HEK293 (cell line): ENCODE measurements at regions not wholly inside any gene's neighbourhood (a gene's known extent, or its start where the extent isn't known, plus 50 kb on each side); places are given as distances from the start of the nearest gene placed in this dataset.

Source experiments
- CTCF ChIA-PET: fragments of 350-600 bp; formaldehyde crosslinking; extraction: SDS; loops from one replicate; lab custom pipeline; 2021; ENCODE audit warnings: antibody characterized with exemption; lab: Yijun Ruan, JAX
- POLR2A ChIA-PET: fragments of 300-600 bp; formaldehyde crosslinking; extraction: SDS; loops from one replicate; lab custom pipeline; 2020; ENCODE audit warnings: antibody characterized with exemption, inconsistent platforms; lab: Yijun Ruan, JAX
- H3K27ac ChIP-seq: fragments of 200-500 bp; sonication (Bioruptor generic); 2 replicates; pipeline ENCODE4 v1.5.1; 2014; ENCODE audit warnings: low read depth, low read length, control low read depth, inconsistent platforms; ENCODE audit errors: extremely low read depth
- H3K36me3 ChIP-seq, 2 experiments: fragments of 200-500 bp in 1 of 2; sonication (Bioruptor generic) in 1 of 2; 1 replicate in 1 of 2; 2 replicates in 1 of 2; pipeline ENCODE4 v1.5.1; 2014 to 2017; ENCODE audit warnings: inconsistent platforms in 2 of 2, low read length in 2 of 2; ENCODE audit not compliant: control insufficient read depth in 2 of 2, insufficient read depth in 1 of 2
- H3K4me1 ChIP-seq: fragments of 200-500 bp; sonication (Bioruptor generic); 2 replicates; pipeline ENCODE4 v1.5.1; 2014; ENCODE audit warnings: mild to moderate bottlenecking, low read length, inconsistent platforms; ENCODE audit not compliant: control insufficient read depth, insufficient read depth
- H3K4me3 ChIP-seq: 2 replicates; pipeline ENCODE4 v1.5.1; 2011; ENCODE audit warnings: low read depth, mild to moderate bottlenecking, control low read depth, low read length, moderate library complexity
- H3K9me3 ChIP-seq: fragments of 200-500 bp; sonication (Bioruptor generic); 2 replicates; pipeline ENCODE4 v1.5.1; 2014; ENCODE audit warnings: low read depth, low read length, inconsistent platforms; ENCODE audit not compliant: control insufficient read depth, insufficient read depth
- GLIS2 ChIP-seq: fragments of 450-650 bp; formaldehyde crosslinking; IDR thresholded peaks from 2 replicates; pipeline ENCODE4 v1.5.1; 2016; ENCODE audit warnings: missing biosample characterization, missing genetic modification characterization
- HOXA7 ChIP-seq: sonication (generic); formaldehyde crosslinking; IDR thresholded peaks from 2 replicates; pipeline ENCODE4 v1.8.1; 2022; ENCODE audit warnings: missing genetic modification reagents, borderline replicate concordance
- KLF9 ChIP-seq: fragments of 450-650 bp; formaldehyde crosslinking; IDR thresholded peaks from 2 replicates; pipeline ENCODE4 v1.5.1; 2016; ENCODE audit warnings: missing biosample characterization, missing genetic modification characterization, low read depth
- SETDB1 ChIP-seq: IDR thresholded peaks from one replicate; pipeline ENCODE4 v1.6.1; 2017; ENCODE audit warnings: mild to moderate bottlenecking, low read length, moderate library complexity, mixed read lengths; ENCODE audit not compliant: insufficient read length
- ZBTB11 ChIP-seq: fragments of 450-650 bp; formaldehyde crosslinking; conservative IDR thresholded peaks from 2 replicates; pipeline ENCODE4 v1.5.1; 2016; ENCODE audit warnings: low read depth, missing biosample characterization, missing genetic modification characterization
- ZBTB17 ChIP-seq: fragments of 450-650 bp; formaldehyde crosslinking; IDR thresholded peaks from 2 replicates; pipeline ENCODE4 v1.5.1; 2016; ENCODE audit warnings: missing biosample characterization, missing genetic modification characterization
- ZBTB7A ChIP-seq: fragments of 450-650 bp; formaldehyde crosslinking; IDR thresholded peaks from 2 replicates; pipeline ENCODE4 v1.5.1; 2016; ENCODE audit warnings: low read depth, missing biosample characterization, missing genetic modification characterization
- ZFP69B ChIP-seq: fragments of 450-650 bp; formaldehyde crosslinking; IDR thresholded peaks from 2 replicates; pipeline ENCODE4 v1.5.1; 2016; ENCODE audit warnings: missing biosample characterization, missing genetic modification characterization
- ZNF140 ChIP-seq: fragments of 450-650 bp; formaldehyde crosslinking; IDR thresholded peaks from 2 replicates; pipeline ENCODE4 v1.5.1; 2016; ENCODE audit warnings: missing biosample characterization, missing genetic modification characterization
- ZNF146 ChIP-seq: fragments of 450-650 bp; formaldehyde crosslinking; IDR thresholded peaks from 2 replicates; pipeline ENCODE4 v1.5.1; 2016; ENCODE audit warnings: missing biosample characterization, missing genetic modification characterization
- ZNF157 ChIP-seq: fragments of 450-650 bp; formaldehyde crosslinking; IDR thresholded peaks from 2 replicates; pipeline ENCODE4 v1.5.1; 2016; ENCODE audit warnings: missing biosample characterization, missing genetic modification characterization
- ZNF174 ChIP-seq: fragments of 450-650 bp; formaldehyde crosslinking; IDR thresholded peaks from 2 replicates; pipeline ENCODE4 v1.5.0; 2017; ENCODE audit warnings: missing biosample characterization, mild to moderate bottlenecking, missing genetic modification characterization
- ZNF266 ChIP-seq: fragments of 450-650 bp; formaldehyde crosslinking; IDR thresholded peaks from 2 replicates; pipeline ENCODE4 v1.5.1; 2016; ENCODE audit warnings: missing biosample characterization, missing genetic modification characterization, low read depth
- ZNF302 ChIP-seq: fragments of 450-650 bp; formaldehyde crosslinking; IDR thresholded peaks from 2 replicates; pipeline ENCODE4 v1.5.1; 2016; ENCODE audit warnings: missing biosample characterization, missing genetic modification characterization, low read depth
- ZNF311 ChIP-seq: fragments of 450-650 bp; formaldehyde crosslinking; IDR thresholded peaks from 2 replicates; pipeline ENCODE4 v1.5.1; 2017; ENCODE audit warnings: missing biosample characterization, missing genetic modification characterization, borderline replicate concordance
- ZNF350 ChIP-seq: fragments of 450-650 bp; formaldehyde crosslinking; IDR thresholded peaks from 2 replicates; pipeline ENCODE4 v1.5.0; 2017; ENCODE audit warnings: missing biosample characterization, mild to moderate bottlenecking, missing genetic modification characterization
- ZNF362 ChIP-seq: fragments of 450-650 bp; formaldehyde crosslinking; IDR thresholded peaks from 2 replicates; pipeline ENCODE4 v1.5.1; 2016; ENCODE audit warnings: missing biosample characterization, missing genetic modification characterization
- ZNF416 ChIP-seq: fragments of 450-650 bp; formaldehyde crosslinking; IDR thresholded peaks from 2 replicates; pipeline ENCODE4 v1.5.1; 2016; ENCODE audit warnings: missing biosample characterization, missing genetic modification characterization
- ZNF433 ChIP-seq: fragments of 450-650 bp; formaldehyde crosslinking; IDR thresholded peaks from 2 replicates; pipeline ENCODE4 v1.5.1; 2016; ENCODE audit warnings: missing biosample characterization, missing genetic modification characterization, low read depth
- ZNF449 ChIP-seq: fragments of 450-650 bp; formaldehyde crosslinking; IDR thresholded peaks from 2 replicates; pipeline ENCODE4 v1.5.1; 2017; ENCODE audit warnings: missing biosample characterization, mild to moderate bottlenecking, missing genetic modification characterization, moderate library complexity
- ZNF510 ChIP-seq: fragments of 450-650 bp; formaldehyde crosslinking; IDR thresholded peaks from 2 replicates; pipeline ENCODE4 v1.5.1; 2018; ENCODE audit warnings: mild to moderate bottlenecking, missing genetic modification characterization, missing biosample characterization; ENCODE audit not compliant: insufficient replicate concordance
- ZNF621 ChIP-seq: fragments of 450-650 bp; formaldehyde crosslinking; IDR thresholded peaks from 2 replicates; pipeline ENCODE4 v1.5.1; 2017; ENCODE audit warnings: missing biosample characterization, missing genetic modification characterization
- ZNF623 ChIP-seq: fragments of 450-650 bp; formaldehyde crosslinking; IDR thresholded peaks from 2 replicates; pipeline ENCODE4 v1.5.1; 2016; ENCODE audit warnings: missing biosample characterization, missing genetic modification characterization
- ZNF645 ChIP-seq: fragments of 450-650 bp; formaldehyde crosslinking; IDR thresholded peaks from 2 replicates; pipeline ENCODE4; 2016; ENCODE audit warnings: missing biosample characterization, missing genetic modification characterization
- ZNF837 ChIP-seq: fragments of 450-650 bp; formaldehyde crosslinking; IDR thresholded peaks from 2 replicates; pipeline ENCODE4 v1.5.1; 2016; ENCODE audit warnings: missing biosample characterization, missing genetic modification characterization
- TF ChIP-seq, protein P1 (sequence below): fragments of 450-650 bp; formaldehyde crosslinking; IDR thresholded peaks from 2 replicates; pipeline ENCODE4 v1.5.1; 2016; ENCODE audit warnings: missing biosample characterization, missing genetic modification characterization

GRCh38 chr15:47924381-47924780 is 196.4 kb upstream of the SLC24A5 start:
- Histone ChIP-seq H3K27ac (no peak overlapping the region), H3K36me3 (no peaks in the 10 kb centered on the region), H3K9me3 (no peaks in the 10 kb centered on the region), H3K4me3 (no peak overlapping the region), H3K4me1 (no peaks in the 10 kb centered on the region)
- TF ChIP-seq, protein P1, sequence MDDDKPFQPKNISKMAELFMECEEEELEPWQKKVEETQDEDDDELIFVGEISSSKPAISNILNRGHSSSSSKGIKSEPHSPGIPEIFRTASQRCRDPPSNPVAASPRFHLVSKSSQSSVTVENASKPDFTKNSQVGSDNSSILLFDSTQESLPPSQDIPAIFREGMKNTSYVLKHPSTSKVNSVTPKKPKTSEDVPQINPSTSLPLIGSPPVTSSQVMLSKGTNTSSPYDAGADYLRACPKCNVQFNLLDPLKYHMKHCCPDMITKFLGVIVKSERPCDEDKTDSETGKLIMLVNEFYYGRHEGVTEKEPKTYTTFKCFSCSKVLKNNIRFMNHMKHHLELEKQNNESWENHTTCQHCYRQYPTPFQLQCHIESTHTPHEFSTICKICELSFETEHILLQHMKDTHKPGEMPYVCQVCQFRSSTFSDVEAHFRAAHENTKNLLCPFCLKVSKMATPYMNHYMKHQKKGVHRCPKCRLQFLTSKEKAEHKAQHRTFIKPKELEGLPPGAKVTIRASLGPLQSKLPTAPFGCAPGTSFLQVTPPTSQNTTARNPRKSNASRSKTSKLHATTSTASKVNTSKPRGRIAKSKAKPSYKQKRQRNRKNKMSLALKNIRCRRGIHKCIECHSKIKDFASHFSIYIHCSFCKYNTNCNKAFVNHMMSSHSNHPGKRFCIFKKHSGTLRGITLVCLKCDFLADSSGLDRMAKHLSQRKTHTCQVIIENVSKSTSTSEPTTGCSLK (tag by site-specific recombination): no peak
- TF ChIP-seq ZNF140: no peak
- no peak for TF ChIP-seq KLF9 (tag by site-specific recombination)
- no peak for TF ChIP-seq ZBTB17 (tag by site-specific recombination)
- TF ChIP-seq ZNF350 (tag by site-specific recombination): no peak
- TF ChIP-seq HOXA7 (CRISPR knock-in tag): no peak
- TF ChIP-seq ZNF433 (tag by site-specific recombination): no peak
- no peak for TF ChIP-seq ZNF157
- TF ChIP-seq ZBTB7A (tag by site-specific recombination): no peak
- no peak for TF ChIP-seq ZNF266 (tag by site-specific recombination)
- TF ChIP-seq ZNF416 (tag by site-specific recombination): no peak
- no peak for TF ChIP-seq SETDB1
- no peak for TF ChIP-seq ZNF449 (tag by site-specific recombination)
- no peak for TF ChIP-seq ZNF174 (tag by site-specific recombination)
- TF ChIP-seq ZNF510: no peak
- POLR2A ChIA-PET: no interaction called here
- CTCF ChIA-PET: no interaction called here

DNA sequence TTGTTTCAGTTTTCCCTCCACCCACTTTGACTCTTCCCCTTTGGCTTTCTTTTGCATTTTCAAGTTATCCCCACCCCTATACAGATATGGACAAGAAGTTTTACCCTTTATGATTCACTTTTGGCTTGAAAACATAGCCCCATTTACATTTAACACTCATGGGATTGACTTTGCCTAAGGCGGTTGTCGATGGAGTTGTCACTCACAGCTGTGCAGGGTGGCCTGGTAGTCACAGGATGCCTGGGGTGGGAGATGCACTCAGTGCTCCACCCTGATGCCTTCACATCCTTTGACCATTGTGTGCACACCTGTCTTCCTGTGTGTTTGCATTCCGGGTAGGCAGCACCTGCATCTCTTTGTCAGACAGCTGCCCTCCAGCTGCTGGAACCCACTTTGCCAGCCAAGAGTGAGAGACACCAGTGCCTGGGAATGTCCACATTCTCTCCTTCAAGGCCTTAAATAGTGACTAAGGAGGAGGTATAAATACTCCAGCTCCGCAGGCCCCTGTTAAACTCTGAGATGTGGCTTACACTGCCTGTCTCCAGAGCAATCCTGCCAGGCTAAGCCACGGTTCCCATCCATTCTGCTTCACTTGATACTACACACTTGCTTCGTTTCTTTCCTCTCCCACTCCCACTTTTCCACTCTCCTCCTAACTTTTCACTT is 191.5 kb upstream of the SLC24A5 start:
- ChIA-PET CTCF (no interaction called here), POLR2A (no interaction called here)
- Histone ChIP-seq H3K36me3 (no peaks in the 10 kb centered on the region), H3K27ac (no peak overlapping the region), H3K4me3 (no peak overlapping the region), H3K4me1 (no peaks in the 10 kb centered on the region), H3K9me3 (no peaks in the 10 kb centered on the region)
- no peak for TF ChIP-seq ZNF302 (tag by site-specific recombination)
- no peak for TF ChIP-seq ZNF311 (tag by site-specific recombination)
- no peak for TF ChIP-seq ZNF837 (tag by site-specific recombination)
- TF ChIP-seq ZNF362 (tag by site-specific recombination): no peak
- TF ChIP-seq ZNF621: no peak
- no peak for TF ChIP-seq ZBTB11 (tag by site-specific recombination)
- TF ChIP-seq GLIS2 (tag by site-specific recombination): no peak
- no peak for TF ChIP-seq ZNF623 (tag by site-specific recombination)
- TF ChIP-seq ZNF146 (tag by site-specific recombination): no peak
- no peak for TF ChIP-seq ZFP69B
- no peak for TF ChIP-seq ZNF645 (tag by site-specific recombination)
